HG03565 (cell line): ENCODE measurements at regions not wholly inside any gene's neighbourhood (a gene's known extent, or its start where the extent isn't known, plus 50 kb on each side); places are given as distances from the start of the nearest gene placed in this dataset.

Experiments used
- ATAC-seq: cut with Tn5 transposase; IDR thresholded peaks from one replicate; pipeline ENCODE4 v1.9.1; 2021; ENCODE audit warnings: mild to moderate bottlenecking, moderate library complexity; ENCODE audit not compliant: unreplicated experiment

DNA sequence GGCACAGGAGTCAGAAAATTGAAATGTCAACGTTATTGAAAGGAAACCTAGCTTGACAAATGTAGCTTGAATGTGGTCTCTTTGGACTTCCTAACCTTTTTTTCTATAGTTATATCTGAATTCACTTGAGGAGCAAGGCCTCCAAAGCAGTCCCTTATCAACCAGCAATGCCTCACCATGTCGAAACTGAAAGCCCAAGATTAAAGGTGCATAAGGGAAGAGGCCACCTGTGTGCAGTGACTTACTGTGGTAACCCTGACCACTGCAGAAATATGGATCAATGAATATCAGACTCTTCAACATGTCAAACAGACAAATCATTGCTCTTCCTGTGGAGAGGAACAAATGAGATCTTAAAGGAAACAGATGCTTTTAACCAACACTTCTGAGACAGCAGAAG lies 95.0 kb upstream of the GIMD1 start:
- no peak for ATAC-seq

DNA sequence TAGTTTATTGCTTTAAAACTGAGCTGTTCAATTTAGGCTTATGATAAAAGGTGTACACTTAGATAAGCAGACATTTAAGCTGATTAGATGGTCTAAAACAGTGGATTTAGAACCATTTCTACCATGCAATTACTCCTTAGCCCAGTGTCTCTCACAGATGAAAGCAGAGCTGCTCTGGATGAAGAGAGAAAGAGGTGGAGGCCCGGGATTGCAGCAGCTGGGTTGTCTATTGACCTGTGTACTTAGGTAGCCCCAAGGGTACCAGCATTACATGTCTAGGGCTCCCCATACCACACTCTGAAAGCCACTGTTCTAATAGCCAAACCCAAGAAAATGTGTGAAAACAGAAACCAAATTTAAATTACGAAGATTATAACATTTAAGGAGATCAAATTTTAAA lies 86.0 kb upstream of the GIMD1 start:
- ATAC-seq: no peak

DNA sequence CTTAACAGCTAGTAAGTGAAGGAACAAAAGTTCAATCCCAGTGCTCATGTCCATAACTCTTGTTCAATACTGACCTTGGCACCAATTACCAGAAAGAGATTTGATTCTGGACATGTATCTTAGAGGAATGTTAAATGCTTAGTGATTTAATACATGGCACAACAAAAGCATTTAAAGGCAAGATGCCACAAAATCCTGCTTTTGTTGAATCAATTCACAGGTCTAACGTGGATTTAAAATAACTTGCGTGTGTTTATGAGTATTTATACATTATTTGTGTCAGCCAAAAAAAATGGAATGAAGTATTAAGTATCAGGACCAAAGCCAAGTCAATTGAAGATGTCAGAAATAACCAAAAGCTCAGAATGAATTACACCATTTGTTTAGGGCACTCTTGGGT lies 85.4 kb upstream of the GIMD1 start:
- ATAC-seq: no peak

DNA sequence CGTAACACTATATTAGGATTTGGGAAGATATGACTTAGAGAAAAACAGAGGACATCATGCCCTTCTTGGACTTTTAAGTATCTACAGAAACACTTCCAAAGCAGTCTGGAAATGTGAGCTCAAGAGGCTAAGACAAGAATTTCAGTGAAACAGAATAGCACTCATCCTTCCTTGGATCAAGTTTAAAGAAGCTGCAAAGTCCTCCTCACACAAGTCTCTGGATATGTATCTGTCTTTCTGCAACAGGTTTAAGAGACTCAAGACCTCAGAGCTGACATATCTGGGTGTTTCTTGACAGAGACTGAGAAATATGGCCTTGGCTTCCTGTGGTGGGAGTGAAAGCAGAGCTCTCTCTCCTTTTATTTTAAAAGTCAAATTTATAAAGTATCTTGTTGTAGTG lies 82.5 kb upstream of the GIMD1 start:
- ATAC-seq: no peak

DNA sequence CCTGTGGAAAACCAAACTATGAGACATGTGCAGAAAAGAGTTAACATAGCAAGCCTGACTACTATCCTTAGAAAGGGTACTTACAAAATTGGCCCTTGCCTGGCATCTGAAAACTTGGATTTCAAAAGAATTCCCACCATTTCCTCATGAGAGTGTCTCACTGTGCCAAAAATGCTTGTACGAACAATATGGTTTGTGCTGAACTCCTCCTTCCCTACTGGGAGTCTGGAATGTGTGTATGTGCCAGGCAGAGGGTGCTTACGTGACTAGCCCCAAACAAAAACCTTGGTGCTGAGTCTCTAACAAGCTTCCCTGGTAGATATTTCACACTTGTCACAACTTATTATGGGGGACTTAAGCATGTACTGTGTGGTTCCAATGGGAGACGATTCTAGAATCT lies 81.7 kb upstream of the GIMD1 start:
- ATAC-seq: no peak

DNA sequence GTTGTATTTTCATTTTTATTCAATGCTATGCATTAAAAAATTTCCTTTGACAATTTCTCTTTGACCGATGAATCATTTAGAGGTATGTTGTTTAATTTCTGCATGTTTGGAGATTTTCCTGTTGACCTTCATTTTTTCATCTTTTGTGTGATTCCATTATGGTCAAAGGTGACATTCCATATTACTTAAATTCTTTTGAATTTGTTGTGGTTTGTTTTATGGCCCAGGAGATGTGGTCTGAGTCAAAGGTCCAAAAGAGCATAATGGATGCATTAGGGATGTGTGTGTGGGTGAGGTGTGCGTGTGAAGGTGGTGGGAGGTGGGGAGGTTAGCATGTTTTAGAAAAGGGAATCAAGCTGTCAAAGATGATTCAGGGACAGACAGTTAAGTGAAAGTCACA lies 76.0 kb upstream of the GIMD1 start:
- no peak for ATAC-seq

DNA sequence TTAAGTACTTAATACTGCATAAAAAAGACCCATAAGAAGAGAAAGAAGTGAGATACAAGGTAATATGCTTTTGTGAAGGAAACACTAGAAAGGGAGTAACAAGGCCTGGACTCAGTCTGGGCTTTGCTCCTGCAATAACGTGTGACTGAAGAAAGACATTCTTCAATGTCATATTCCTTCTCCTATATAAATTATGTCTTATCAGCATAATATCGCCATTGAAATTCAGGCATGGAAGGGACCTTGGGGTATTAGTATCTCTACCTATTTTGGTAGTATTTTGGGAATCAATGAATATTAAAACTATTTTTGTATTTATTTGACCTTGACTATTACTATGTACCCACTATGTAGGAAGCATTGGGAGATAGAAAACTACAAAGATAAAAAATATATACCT lies 62.2 kb upstream of the GIMD1 start:
- ATAC-seq: no peak

DNA sequence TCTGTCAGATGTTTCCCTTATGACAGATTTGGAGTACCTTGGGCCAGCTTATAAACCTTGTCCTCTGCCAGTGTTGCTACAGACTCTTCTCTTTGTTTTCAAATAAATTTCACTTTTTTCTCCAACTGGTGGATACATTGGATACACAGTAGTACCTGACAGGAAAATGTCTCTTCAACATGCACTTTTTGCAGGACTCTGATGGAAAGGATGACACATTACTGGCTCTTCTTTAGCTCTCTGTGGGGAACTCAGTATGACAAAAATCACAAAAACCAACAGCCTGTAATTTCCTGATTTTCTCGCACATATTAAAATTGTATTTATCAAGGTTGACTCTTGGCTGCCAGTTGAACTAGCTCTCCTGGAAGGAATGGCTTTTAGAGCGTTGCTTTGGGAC lies 61.3 kb upstream of the GIMD1 start:
- ATAC-seq: no peak

DNA sequence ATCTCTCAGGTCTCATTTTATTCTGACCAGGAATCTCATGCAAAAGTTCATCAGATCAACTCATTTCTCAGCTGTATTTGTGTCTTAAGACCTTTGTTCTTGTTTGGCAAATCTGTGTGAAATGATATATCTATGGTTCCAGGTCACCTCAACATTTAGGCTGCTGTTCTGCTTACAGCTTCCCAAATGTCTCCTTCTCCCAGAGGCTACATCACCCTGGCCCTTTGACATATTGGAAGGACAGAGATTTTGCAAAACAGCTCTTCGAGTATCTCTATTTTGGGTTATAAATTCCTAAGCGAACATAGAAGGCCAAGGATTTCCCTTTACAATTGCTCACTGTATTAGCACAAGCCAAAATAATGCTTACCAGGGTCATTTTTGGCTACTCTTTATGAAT lies 57.5 kb upstream of the GIMD1 start:
- no peak for ATAC-seq

DNA sequence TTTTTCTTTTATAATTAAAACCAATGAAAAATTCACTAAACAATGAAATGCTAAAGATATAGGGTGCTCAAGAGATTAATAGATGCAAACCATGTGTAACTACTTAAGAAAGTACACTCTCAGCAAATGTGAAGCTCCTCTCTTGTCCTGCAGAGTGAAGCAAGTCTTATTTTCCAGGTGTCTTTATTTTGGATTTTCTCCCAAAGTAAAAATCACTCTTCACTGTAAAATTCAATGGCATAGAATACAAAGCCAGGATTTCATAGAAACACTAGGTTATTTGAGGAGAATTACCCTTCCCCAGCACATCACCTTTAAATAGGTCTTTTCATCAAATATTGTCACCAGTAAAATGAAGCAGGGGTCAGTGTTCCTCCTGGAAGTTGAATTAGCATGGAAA lies 57.0 kb upstream of the GIMD1 start:
- ATAC-seq: no peak

DNA sequence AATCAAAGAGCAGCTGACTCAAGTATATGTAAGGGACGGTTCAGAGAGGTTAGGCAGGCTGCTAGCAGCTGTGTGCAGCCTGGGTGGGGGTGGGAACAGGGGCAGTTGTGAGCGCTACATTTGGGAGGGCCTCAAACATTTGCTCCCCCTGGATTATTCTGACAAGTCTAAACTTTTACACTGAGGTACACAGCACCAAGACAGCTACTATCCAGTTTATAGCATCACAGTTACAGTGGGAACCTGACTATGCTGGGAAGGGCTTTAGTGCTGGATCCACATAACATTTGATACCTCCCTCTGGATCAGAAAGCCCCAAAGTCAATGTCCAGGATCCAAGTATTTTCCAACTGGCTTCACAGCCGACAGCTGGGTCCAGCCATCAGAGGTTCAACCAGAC lies 55.8 kb upstream of the GIMD1 start:
- ATAC-seq: no peak

DNA sequence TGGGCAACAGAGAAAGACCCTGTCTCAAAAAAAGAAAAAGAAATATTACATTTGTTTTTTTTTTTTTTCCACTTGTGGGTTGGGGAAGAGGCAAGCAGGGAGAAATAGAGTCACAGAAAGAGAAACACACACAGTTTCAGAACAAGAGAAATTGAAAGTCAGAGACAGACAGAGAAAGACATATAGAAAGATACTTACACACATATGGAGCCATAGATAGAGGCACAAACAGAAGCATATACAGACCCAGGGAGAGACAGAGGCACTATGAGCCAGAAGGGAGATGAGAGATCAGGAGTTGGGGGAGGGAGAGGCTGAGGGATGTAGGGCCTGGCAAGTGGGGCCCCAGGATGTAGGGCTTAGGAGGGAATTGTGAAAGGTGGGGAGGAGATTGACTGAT lies 55.2 kb upstream of the GIMD1 start:
- no peak for ATAC-seq

DNA sequence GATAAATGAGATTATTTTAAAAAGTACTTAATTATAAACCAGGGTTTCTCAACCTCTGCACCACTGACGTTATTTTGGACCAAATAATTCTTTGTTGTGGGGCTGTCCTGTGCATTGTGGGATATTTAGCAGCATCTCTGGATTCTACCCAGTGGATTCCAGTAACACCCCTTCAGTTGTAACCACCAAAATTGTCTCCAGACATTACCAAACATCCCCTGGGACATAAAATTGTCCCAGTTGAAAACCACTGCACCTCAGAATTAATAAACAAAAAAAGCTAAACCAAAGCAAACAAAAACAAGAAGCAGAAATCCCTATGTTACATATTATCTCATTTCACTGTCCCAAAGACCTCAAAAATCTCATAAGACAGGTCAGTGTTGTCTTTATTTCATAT lies 54.2 kb upstream of the GIMD1 start:
- no peak for ATAC-seq

DNA sequence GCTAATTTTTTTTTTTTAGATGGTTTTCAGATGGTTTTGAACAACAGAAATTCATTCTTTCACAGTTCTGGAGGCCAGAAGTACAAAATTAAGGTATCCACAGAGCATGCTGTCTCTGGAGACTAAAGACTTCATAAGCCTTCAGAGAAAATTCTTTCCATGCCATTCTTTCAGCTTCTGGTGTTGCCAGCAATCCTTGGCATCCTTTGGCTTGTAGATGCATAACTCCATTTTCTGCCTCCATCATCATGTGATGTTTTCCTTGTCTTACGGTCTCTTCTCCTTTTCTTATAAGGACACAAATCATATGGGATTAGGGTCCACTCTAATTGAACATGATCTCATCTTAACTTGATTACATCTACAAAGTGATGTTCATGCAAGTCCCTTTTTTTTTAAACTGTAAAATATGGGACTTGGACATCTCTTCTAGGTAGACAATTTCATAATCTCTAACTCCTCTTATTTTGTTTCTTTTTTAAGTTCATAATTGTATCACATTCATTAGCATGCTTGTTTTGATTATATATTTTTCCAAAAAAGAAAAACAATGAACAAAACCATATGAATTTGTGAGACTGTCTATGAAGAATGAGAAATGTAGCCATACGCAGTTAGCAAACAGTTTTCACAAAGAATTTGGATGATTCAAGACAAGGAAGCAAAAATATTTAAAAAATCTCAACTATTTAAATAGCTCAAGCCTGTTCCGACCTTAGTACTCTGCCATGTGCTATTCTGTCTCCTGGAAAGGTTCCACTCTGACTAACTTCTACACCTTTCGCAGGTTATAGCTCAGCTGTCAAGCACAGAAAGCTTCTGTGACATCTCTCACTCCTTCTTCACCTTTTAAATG lies 53.1 kb upstream of the GIMD1 start:
- no peak for ATAC-seq

DNA sequence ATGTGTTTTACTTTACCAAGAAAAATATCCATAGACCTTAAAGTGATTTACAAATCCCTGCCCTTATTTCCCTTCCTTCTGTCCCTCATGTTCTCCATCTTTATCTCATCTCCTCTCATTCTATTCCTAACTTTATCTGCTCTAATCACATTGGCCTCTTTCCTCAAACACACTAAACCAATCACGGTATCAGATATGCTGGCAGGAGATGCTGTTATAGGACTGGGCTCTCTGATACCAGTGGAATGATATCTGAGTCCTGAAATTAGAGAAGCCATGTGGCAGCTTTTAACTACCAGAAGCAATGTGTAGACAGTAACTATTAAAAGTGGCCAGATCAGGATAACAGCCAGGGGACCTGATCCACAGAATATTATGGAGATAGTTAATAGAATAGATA lies 49.9 kb upstream of the GIMD1 start:
- no peak for ATAC-seq
